ENCODE measurements at regions not wholly inside any gene's neighbourhood (a gene's known extent, or its start where the extent isn't known, plus 50 kb on each side); places are given as distances from the start of the nearest gene placed in this dataset.

- TF ChIP-seq CTCF (IDR thresholded peaks at IDR 0.05) = no peak
- TF ChIP-seq EP300 (IDR thresholded peaks at IDR 0.05) = no peak
- 47 to 58% (median 52%) methylated on average over 25 of the region's 25 CpGs for WGBS, 3 donors
- Histone ChIP-seq H3K27ac (no peak overlapping the region), H3K27me3 (no peaks in the 10 kb centered on the region), H3K36me3 (no peaks in the 10 kb centered on the region), H3K4me1 (ENCODE audit: insufficient read depth) (no peaks in the 10 kb centered on the region), H3K9me3 (no peaks in the 10 kb centered on the region), H3K4me3 (no peak overlapping the region)
- intact Hi-C loops (cut with DNase I) = no loop called here
- no peak for DNase-seq
Observed at GRCh38 chr1:37308031-37308960, 166.1 kb upstream of the ZC3H12A start.

GRCh38 chr1:37309574-37309973 lies 164.8 kb upstream of the ZC3H12A start:
- H3K27ac ChIP-seq = no peak overlapping the region
- H3K4me1 ChIP-seq (ENCODE audit: insufficient read depth) = no peaks in the 10 kb centered on the region
- no peaks in the 10 kb centered on the region for H3K27me3 ChIP-seq
- no peak for DNase-seq
- no peak overlapping the region for H3K4me3 ChIP-seq
- WGBS, 3 donors = 64 to 76% (median 74%) methylated on average over 3 of the region's 3 CpGs
- TF ChIP-seq EP300 (IDR thresholded peaks at IDR 0.05) (no peak), CTCF (IDR thresholded peaks at IDR 0.05) (no peak), POLR2A (IDR thresholded peaks at IDR 0.05) (no peak)
- intact Hi-C loops (cut with DNase I) = no loop called here
- no peaks in the 10 kb centered on the region for H3K9me3 ChIP-seq
- H3K36me3 ChIP-seq = no peaks in the 10 kb centered on the region

GRCh38 chr1:37310064-37310463 lies 164.3 kb upstream of the ZC3H12A start:
- no peak for DNase-seq
- 67 to 77% (median 68%) methylated on average over 13 of the region's 13 CpGs for WGBS, 3 donors
- Histone ChIP-seq H3K9me3 (no peaks in the 10 kb centered on the region), H3K4me1 (ENCODE audit: insufficient read depth) (no peaks in the 10 kb centered on the region), H3K4me3 (no peak overlapping the region), H3K27ac (no peak overlapping the region), H3K27me3 (no peaks in the 10 kb centered on the region), H3K36me3 (no peaks in the 10 kb centered on the region)
- intact Hi-C loops (cut with DNase I) = no loop called here
- no peak for TF ChIP-seq CTCF (IDR thresholded peaks at IDR 0.05)
- no peak for TF ChIP-seq EP300 (IDR thresholded peaks at IDR 0.05)
- no peak for TF ChIP-seq POLR2A (IDR thresholded peaks at IDR 0.05)

- DNase-seq = no peak
- Histone ChIP-seq H3K27ac (no peak overlapping the region), H3K4me1 (ENCODE audit: insufficient read depth) (no peaks in the 10 kb centered on the region), H3K27me3 (no peaks in the 10 kb centered on the region), H3K4me3 (no peak overlapping the region), H3K9me3 (no peaks in the 10 kb centered on the region), H3K36me3 (no peaks in the 10 kb centered on the region)
- TF ChIP-seq EP300 (IDR thresholded peaks at IDR 0.05) (no peak), CTCF (IDR thresholded peaks at IDR 0.05) (no peak), POLR2A (IDR thresholded peaks at IDR 0.05) (no peak)
- 11 to 15% (median 12%) methylated on average over 4 of the region's 4 CpGs for WGBS, 3 donors
- intact Hi-C loops (cut with DNase I) = no loop called here
Observed at GRCh38 chr1:37315371-37315846, 159.0 kb upstream of the ZC3H12A start.
